HCT116 (cell line): ENCODE measurements at regions not wholly inside any gene's neighbourhood (a gene's known extent, or its start where the extent isn't known, plus 50 kb on each side); places are given as distances from the start of the nearest gene placed in this dataset.

Experiments
- ATAC-seq: fragments of 200-7000 bp; cut with Tn5 transposase; 2 replicates; pipeline ENCODE4 v1.9.1; 2020; ENCODE audit warnings: mild to moderate bottlenecking, moderate library complexity
- BruUV-seq: library from RNA; stranded (reverse); fragments of 400-500 nt; replicated peaks from 2 replicates; lab custom pipeline; 2021; lab: Mats Ljungman, UMichigan
- CTCF ChIA-PET: fragments of 300-600 bp; sonication (Branson Sonifier 250); formaldehyde crosslinking; loops from one replicate; lab custom pipeline; 2021; ENCODE audit warnings: antibody characterized with exemption; lab: Charles Lee
- POLR2A ChIA-PET: fragments of 300-600, 350-600 bp; sonication (Branson Sonifier 250); formaldehyde crosslinking; loops from one replicate; lab custom pipeline; 2021; ENCODE audit warnings: antibody characterized with exemption; lab: Charles Lee
- RAD21 ChIA-PET, 2 experiments: fragments of 300-600 bp; sonication (Branson Sonifier 250); formaldehyde crosslinking; loops; one replicate each; lab custom pipeline; 2023; ENCODE audit warnings: low total read pairs in 2 of 2; ENCODE audit not compliant: uncharacterized antibody in 2 of 2, unreplicated experiment in 2 of 2, low non-redundant PET in 1 of 2; lab: Charles Lee
- DNase-seq: peaks from one replicate; pipeline ENCODE4 v3.0.0-alpha.2; 2010; ENCODE audit warnings: low read depth, low spot score
- H2AFZ ChIP-seq: fragments of 200-600 bp; shearing (Covaris generic), sonication (generic); 2 replicates; pipeline ENCODE4 v1.6.1; 2017; ENCODE audit warnings: low read depth, mixed run types, mixed read lengths, antibody characterized with exemption, low read length; ENCODE audit not compliant: poor library complexity, severe bottlenecking
- H3K27ac ChIP-seq: 2 replicates; pipeline ENCODE4 v1.5.1; 2012; ENCODE audit warnings: low read depth, low read length
- H3K27me3 ChIP-seq: fragments of 200-600 bp; sonication (generic); 2 replicates; pipeline ENCODE4 v1.6.1; 2016; ENCODE audit warnings: mixed run types, low read length, mixed read lengths; ENCODE audit not compliant: insufficient read depth
- H3K36me3 ChIP-seq, 2 experiments: fragments of 200-500 bp in 1 of 2; fragments of 200-600 bp in 1 of 2; sonication (Bioruptor generic) in 1 of 2; sonication (generic) in 1 of 2; 2 replicates each; pipeline versions ENCODE4 v1.5.1 to v1.6.1; 2014 to 2016; ENCODE audit warnings: low read length in 2 of 2, inconsistent platforms in 1 of 2, mixed read lengths in 1 of 2, mixed run types in 1 of 2; ENCODE audit not compliant: insufficient read depth in 2 of 2, control insufficient read depth in 1 of 2
- H3K4me1 ChIP-seq, 2 experiments: fragments of 200-600 bp in 1 of 2; sonication (generic) in 1 of 2; 2 replicates each; pipeline versions ENCODE4 v1.5.1 to v1.6.1; 2012 to 2017; ENCODE audit warnings: low read length in 2 of 2, inconsistent platforms in 1 of 2, mild to moderate bottlenecking in 1 of 2, mixed read lengths in 1 of 2, mixed run types in 1 of 2, moderate library complexity in 1 of 2; ENCODE audit not compliant: insufficient read depth in 2 of 2, control insufficient read depth in 1 of 2
- H3K4me2 ChIP-seq: fragments of 200-600 bp; sonication (generic); 2 replicates; pipeline ENCODE4 v1.6.1; 2017; ENCODE audit warnings: mixed run types, low read length, mixed read lengths
- H3K4me3 ChIP-seq, 2 experiments: fragments of 200-600 bp in 1 of 2; sonication (generic) in 1 of 2; replicated peaks in 1 of 2; 2 replicates each; pipeline ENCODE4 v1.5.1; 2011 to 2016; ENCODE audit warnings: low read length in 2 of 2, control low read depth in 1 of 2, low read depth in 1 of 2, mild to moderate bottlenecking in 1 of 2, mixed read lengths in 1 of 2, mixed run types in 1 of 2
- H3K79me2 ChIP-seq: fragments of 200-600 bp; sonication (generic); 2 replicates; pipeline ENCODE4 v1.6.1; 2017; ENCODE audit warnings: mild to moderate bottlenecking, mixed run types, low read length, moderate library complexity, mixed read lengths; ENCODE audit not compliant: insufficient read depth
- H3K9ac ChIP-seq: fragments of 200-600 bp; sonication (generic); 2 replicates; pipeline ENCODE4 v1.6.1; 2016; ENCODE audit warnings: low read length, mixed read lengths
- H3K9me2 ChIP-seq: fragments of 200-600 bp; sonication (generic), shearing (Covaris generic); 2 replicates; pipeline ENCODE4 v1.6.1; 2017; ENCODE audit warnings: mixed run types, mild to moderate bottlenecking, moderate library complexity; ENCODE audit not compliant: insufficient read depth
- H3K9me3 ChIP-seq, 2 experiments: fragments of 200-500 bp in 1 of 2; fragments of 200-600 bp in 1 of 2; sonication (Bioruptor generic) in 1 of 2; sonication (generic) in 1 of 2; 2 replicates each; pipeline ENCODE4 v1.6.1; 2014 to 2017; ENCODE audit warnings: low read length in 2 of 2, mixed read lengths in 2 of 2, inconsistent platforms in 1 of 2, low read depth in 1 of 2, mild to moderate bottlenecking in 1 of 2, mixed run types in 1 of 2, moderate library complexity in 1 of 2; ENCODE audit not compliant: control insufficient read depth in 1 of 2, insufficient read depth in 1 of 2
- H4K20me1 ChIP-seq: fragments of 200-600 bp; sonication (generic), shearing (Covaris generic); 2 replicates; pipeline ENCODE4 v1.6.1; 2017; ENCODE audit warnings: mixed run types, mild to moderate bottlenecking, moderate library complexity; ENCODE audit not compliant: insufficient read depth
- ATF3 ChIP-seq: IDR thresholded peaks from 2 replicates; pipeline ENCODE4 v1.6.1; 2012
- CBX3 ChIP-seq: IDR thresholded peaks from 2 replicates; pipeline ENCODE4 v1.6.1; 2012; ENCODE audit warnings: low read depth
- CTCF ChIP-seq, 3 experiments: fragments of 200-600 bp in 1 of 3; sonication (generic) in 1 of 3; IDR thresholded peaks in 2 of 3; conservative IDR thresholded peaks in 1 of 3; 2 replicates each; pipeline ENCODE4 v1.5.1; 2012 to 2017; ENCODE audit warnings: low read depth in 2 of 3, low read length in 2 of 3, antibody characterized with exemption in 1 of 3, borderline replicate concordance in 1 of 3, control low read depth in 1 of 3, mild to moderate bottlenecking in 1 of 3, mixed read lengths in 1 of 3, mixed run types in 1 of 3, moderate library complexity in 1 of 3; ENCODE audit not compliant: insufficient read depth in 1 of 3
- EZH2 ChIP-seq: fragments of 200-600 bp; sonication (generic); IDR thresholded peaks from 2 replicates; pipeline ENCODE4 v1.6.1; 2017; ENCODE audit warnings: antibody characterized with exemption, mixed run types
- JUND ChIP-seq: IDR thresholded peaks from 2 replicates; pipeline ENCODE4 v1.6.1; 2012
- POLR2A ChIP-seq: IDR thresholded peaks from 2 replicates; pipeline ENCODE4 v1.7.0; 2011; ENCODE audit warnings: borderline replicate concordance; ENCODE audit not compliant: insufficient read depth, insufficient read length; ENCODE audit errors: extremely low read depth
- POLR2AphosphoS5 ChIP-seq: IDR thresholded peaks from 2 replicates; pipeline ENCODE4 v1.6.1; 2011; ENCODE audit warnings: mild to moderate bottlenecking, low read depth, low read length, moderate library complexity
- REST ChIP-seq: IDR thresholded peaks from 2 replicates; pipeline ENCODE4 v1.6.1; 2012; ENCODE audit warnings: low read depth
- SIN3A ChIP-seq: IDR thresholded peaks from 2 replicates; pipeline ENCODE4 v1.6.1; 2012; ENCODE audit warnings: low read depth
- SP1 ChIP-seq: IDR thresholded peaks from 2 replicates; pipeline ENCODE4 v1.6.1; 2012; ENCODE audit warnings: low read depth
- SRF ChIP-seq: IDR thresholded peaks from 2 replicates; pipeline ENCODE4 v1.6.1; 2012; ENCODE audit warnings: low read depth
- TCF7L2 ChIP-seq: IDR thresholded peaks from 2 replicates; pipeline ENCODE4 v1.7.0; 2011; ENCODE audit warnings: borderline replicate concordance, inconsistent platforms; ENCODE audit not compliant: insufficient read depth, insufficient read length; ENCODE audit errors: extremely low read depth
- YY1 ChIP-seq: IDR thresholded peaks from 2 replicates; pipeline ENCODE4 v1.6.1; 2011; ENCODE audit warnings: low read length, low read depth, moderate library complexity, mild to moderate bottlenecking; ENCODE audit not compliant: insufficient replicate concordance; ENCODE audit errors: extremely low read depth
- intact Hi-C: fragments of 100-400 bp; cut with micrococcal nuclease; formaldehyde crosslinking; loops from 2 replicates; pipeline ENCODE4 v1.10.0; 2022

GRCh38 chr20:50368813-50369224 lies 141.4 kb upstream of the PTPN1 start:
- Histone ChIP-seq H3K9me2 (no peaks in the 10 kb centered on the region), H3K36me3 (no peaks in the 10 kb centered on the region), H3K9me3 (no peaks in the 10 kb centered on the region), H3K9ac (no peak overlapping the region), H3K4me2 (no peak overlapping the region), H3K4me1 (peaks cover 34 to 45% of the 10 kb centered on the region in 2 experiments), H3K79me2 (no peaks in the 10 kb centered on the region), H3K4me3 (no peak overlapping the region), H3K27me3 (no peaks in the 10 kb centered on the region), H3K27ac (no peak overlapping the region), H4K20me1 (no peaks in the 10 kb centered on the region), H2AFZ (no peak overlapping the region)
- no peak for TF ChIP-seq EZH2
- no peak for TF ChIP-seq SRF
- TF ChIP-seq CTCF (IDR thresholded peaks at IDR 0.05 in 2 of 3, conservative IDR thresholded peaks at IDR 0.05 in 1 of 3; ENCODE audit: borderline replicate concordance in 1 of 3, insufficient read depth in 1 of 3, low read depth in 2 of 3, low read length in 2 of 3), result no peak
- no peak for TF ChIP-seq SP1
- no peak for TF ChIP-seq REST
- TF ChIP-seq JUND, result no peak
- no peak for TF ChIP-seq SIN3A
- TF ChIP-seq ATF3, result no peak
- no peak for TF ChIP-seq YY1
- no peak for TF ChIP-seq CBX3
- no peak for TF ChIP-seq POLR2A
- TF ChIP-seq POLR2AphosphoS5, result no peak
- TF ChIP-seq TCF7L2, result no peak
- ChIA-PET POLR2A (interaction anchor here (1.3 kb wide), 2 partner anchors 13 to 196 kb away, joined by 3 to 4 read pairs; no protein-coding TSS in a partner anchor), RAD21 (no interaction called here), CTCF (no interaction called here)
- no TSS peak for BruUV-seq
- ATAC-seq, result peak; percentile 48; the same call in 1 of the 2 replicates
- no peak for DNase-seq
- intact Hi-C loops, result no loop called here
